NCI-H2081 (cell line): ENCODE measurements at regions not wholly inside any gene's neighbourhood (a gene's known extent, or its start where the extent isn't known, plus 50 kb on each side); places are given as distances from the start of the nearest gene placed in this dataset.
"Not testable (repeated sequence)": the region's sequence is repeated elsewhere in the genome, so short reads cannot be mapped to it uniquely, and the experiment has no call there.

Experiments
- DNase-seq, 2 experiments: peaks; one replicate each; lab custom pipeline; 2025; lab: John Stamatoyannopoulos, UW

DNA sequence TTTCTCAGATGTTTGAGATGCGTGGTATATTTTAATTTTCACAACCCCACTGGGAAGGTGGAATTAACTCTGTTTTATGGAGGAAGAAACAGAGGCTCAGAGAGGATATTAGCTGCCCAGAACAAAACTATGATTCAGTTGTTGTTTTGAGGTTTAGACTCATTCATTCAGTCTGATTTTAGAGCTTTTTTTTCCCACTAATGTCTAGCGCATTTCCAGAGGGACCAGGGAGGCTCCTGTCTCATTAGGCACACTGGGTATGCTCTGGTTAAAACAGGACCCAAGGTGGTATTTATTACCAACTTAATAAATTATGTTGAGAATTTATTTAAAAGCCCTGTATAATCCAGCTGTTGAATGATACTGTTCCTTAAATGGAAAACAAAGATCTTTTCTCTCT is 272.0 kb upstream of the RGMA start:
- no peak for DNase-seq

DNA sequence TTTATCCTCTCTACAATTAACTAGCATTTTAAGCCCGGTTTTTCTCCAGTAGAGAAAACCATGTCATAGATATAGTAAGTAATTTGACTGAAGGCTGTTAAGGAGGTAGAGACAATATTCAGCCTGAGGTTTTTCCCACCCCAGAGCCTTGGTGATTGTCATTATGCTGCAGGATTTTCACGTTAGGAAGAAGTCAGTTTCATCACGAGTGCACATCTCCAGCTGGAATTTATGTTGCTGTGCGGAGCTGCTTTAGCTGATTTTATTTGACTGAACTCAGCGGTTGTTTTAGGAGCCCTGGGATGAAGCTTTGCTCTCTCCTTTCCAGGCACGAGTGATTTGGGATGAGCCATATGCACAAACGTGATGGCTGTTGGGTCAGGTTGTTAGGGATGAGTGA is 271.3 kb upstream of the RGMA start:
- DNase-seq, result no peak

DNA sequence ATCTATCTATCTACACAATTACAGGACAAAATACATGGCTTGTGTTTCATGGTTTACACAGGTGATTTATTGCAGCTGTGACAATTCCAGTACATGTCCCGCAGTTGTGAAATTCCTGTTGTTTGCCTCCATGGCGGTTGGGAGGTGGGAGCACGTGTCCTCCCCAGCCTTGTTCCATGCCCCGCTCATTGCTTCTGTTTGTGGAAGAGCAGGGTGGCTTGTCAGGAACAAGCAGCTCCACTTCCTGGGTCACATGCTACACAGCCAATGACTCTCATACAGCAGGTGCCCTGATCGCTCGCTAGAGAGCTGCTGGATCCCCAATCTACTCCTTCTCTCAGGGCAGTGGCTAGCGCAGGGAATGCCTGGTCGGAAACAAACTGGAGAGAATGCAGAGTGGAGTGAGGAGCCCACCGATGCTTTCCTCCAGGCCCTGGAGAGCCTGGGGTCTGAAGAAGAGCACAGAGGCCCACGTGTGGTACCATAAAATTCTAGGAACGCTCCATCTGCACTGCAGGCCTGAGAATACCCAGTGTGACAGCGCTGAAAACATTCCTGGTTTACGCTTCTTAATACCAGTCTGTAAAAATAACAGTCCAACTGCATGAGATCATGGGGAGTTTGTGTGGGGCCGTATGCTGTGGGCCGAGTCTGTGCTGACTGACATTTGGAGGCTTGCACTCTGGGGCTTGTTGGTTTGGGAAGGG is 270.6 kb upstream of the RGMA start:
- no peak for DNase-seq

DNA sequence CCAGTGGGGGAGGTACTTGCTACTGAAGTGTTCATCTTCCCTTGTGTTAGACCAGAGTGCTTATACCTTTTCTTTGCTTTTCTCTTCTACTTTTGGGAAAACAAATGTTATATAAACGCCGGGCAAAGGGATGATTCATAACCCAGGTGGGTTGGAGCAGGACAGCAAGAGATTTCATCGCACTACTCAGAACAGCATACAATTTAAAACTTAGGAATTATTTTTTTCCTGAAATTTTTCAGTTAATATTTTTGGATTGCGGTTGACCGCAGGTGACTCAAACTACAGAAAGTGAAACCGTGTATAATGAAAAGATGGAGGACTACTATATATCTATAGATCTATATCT is 270.0 kb upstream of the RGMA start:
- DNase-seq, result no peak

DNA sequence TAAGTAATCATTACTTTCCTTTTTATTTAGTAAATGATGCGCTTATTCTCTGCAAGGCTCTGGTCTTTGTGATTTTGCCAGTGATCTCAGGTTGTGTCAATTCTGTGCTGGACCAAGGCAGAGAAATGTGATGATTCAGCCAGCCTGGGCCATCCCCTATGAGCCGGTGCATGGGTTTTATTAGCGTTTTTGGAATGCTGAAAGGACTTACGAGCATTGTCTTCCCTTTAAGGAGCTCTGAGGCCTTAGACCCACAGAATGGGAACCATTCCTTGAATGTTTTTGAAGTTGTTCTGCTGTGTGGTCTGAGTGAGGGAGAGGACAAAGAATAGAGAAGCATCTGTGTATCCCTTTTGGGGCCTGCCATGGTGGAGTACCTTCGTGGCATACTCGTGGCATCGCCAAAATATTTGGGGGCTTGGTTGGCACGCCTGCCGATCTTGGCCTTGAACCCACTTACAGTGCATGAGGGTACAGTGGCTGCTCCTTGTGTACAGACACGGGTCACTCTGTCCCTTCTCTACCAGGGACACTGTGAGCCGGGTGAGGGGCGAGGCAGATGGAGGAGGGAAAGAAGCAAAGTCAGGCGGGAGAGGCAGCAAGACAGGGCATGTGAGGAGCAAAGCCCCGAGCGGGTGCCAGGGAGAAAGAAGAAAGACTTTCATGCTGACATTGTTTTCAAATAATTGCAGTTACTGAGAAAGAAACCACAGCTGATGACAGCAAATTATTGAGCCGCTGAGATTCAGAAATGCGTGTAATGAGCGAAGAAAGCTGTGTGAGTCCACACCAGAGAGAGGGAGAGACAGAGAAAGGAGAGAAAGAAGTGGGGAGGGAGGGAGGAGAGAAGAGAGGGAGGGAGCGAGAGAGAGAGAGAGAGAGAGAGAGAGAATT is 269.4 kb upstream of the RGMA start:
- no peak for DNase-seq

DNA sequence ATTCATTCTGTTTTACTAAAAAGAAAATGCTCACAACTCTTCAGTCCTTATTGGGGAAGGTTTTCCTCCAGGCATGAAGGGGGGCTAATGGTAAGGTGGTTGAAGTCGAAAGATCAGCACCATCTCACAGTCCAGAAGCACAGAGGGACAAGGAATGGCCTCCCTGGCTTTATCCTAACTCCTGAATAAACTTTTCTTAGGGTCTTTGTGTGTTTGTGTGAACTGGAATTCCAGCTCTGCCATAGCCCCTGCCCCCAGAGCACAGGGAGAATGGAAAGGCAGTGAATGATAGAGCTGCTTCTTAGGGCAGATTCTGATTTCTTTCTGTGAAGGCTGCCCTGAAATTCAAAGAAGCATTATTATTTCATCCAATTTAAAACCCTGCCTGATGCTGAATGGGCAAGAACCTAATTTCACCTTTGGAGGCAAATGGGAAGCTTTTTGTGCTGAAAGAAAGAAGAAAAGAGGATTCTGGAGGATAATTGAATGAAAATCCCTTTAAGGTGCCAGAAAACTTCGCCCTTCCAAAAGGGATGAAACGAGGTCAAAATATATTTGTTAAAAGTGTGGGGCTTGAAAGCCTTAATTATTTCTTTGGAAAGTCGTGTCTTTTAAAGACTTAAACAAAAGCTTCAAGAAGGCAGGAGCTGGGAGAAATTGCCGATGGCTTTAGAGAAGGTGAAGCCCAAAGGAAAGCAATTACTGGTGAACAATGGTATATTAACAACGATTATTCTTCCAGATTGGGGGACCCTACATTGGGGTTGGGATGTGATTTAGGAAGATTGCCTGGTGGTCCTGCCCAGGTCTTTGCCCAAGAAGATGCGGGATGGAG is 259.9 kb upstream of the RGMA start:
- DNase-seq, result no peak

DNA sequence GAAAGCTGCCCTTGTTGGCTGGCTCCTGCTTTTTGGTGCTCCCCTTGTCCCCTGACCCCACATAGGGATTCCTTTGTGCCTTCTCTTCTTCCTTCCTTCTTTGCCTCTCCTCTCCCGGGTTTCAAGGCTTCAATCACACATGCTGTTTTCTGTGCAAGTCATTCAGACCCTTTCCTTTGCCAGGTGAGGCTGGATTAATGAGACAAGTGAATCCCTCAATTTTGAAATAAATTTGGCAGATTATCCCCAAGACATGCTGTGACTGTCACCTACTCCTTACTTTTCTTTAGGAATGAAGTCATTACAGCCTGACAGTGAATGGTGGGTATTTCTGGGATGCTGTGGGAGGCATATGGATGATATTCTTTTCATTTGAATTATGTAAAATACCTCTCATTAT is 259.0 kb upstream of the RGMA start:
- no peak for DNase-seq

DNA sequence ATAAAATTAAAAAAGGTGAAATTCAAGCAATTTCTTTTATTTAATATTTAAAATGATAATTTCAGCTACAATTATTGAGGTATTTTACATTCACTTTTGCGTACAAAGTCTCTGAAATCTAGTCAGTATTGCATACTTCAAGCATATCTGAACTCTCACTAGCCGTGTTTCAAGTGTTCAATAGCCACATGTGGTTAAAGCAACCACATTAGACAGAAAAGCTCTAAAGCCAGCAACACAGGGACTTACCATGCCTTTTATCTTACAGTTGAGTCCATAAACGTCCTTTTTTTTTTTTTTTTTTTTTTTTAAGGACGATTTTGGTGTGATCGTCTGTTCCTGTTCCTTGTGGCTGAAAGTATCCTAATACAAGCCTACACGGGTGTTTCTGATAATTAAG is 257.0 kb upstream of the RGMA start:
- DNase-seq, result no peak

DNA sequence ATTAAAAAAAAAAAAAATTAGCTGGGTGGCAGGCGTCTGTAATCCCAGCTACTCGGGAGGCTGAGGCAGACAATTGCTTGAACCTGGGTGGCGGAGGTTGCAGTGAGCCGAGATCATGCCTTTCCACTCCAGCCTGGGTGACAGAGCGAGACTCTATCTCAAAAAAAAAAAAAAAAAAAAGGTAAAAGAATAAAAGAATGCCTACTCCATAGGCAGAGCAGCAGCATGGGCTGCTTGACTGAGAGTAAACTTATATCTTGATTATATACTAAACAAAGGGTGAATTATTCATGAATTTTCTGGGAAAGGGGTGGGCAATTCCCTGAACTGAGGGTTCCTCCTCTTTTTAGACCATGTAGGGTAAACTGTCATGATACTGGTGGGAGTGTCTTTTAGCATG is 254.4 kb upstream of the RGMA start:
- DNase-seq, result not testable (repeated sequence)

DNA sequence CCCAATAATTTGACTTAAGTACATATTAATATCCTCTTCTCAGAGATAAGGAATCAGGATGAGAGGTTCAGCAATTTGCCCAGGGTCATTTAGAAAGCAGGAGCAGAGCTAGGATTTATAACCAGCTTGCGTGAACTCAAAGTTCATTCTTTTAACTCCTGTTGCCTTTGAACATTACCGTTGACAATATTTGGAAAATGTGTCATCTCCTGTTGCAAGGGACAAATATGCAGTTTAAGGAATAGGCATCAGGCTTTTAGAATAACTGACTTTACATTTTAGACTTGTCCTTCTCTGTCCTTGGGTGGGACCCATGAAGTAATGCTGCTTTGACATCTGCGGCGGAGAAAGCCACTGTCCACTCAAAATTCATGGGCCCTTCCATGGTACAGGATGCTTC is 252.2 kb upstream of the RGMA start:
- no peak for DNase-seq

DNA sequence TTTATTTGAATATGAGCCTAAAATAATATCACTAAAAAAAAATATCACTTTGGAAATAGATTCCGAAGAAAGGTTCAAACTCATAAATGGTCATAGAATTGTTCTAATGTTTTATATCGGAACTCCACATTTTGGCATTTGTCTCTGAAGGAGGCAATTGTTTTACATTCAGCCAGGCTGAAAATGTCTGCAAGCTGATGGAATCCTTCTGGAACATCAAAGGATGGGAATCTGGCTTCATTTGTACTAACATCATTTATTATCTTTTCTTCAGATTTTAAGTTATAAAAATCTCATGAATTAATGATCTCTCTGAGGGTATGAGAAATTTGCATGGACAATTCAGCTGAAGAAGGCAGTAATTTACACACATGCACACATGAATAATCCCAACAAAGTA is 251.4 kb upstream of the RGMA start:
- DNase-seq, result no peak

DNA sequence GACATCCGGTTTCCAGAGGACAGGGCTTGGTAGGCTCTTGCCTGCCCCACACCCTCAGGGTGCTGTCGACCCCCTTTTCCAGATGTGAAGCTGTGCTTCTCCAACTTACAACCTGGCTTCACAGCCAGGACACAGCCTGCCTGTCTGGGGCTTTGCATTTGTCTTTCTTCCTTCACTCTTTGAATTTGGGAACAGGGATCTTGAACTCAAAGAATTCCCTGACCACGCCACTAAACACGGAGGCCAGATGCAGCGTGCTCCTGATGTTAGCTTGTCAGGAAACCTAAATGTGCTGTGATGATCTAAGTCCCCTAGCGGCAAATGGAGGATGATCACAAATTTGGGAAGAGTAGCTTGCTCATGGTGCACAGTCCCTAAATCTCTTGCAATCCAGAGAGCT is 244.8 kb upstream of the RGMA start:
- DNase-seq, result no peak

DNA sequence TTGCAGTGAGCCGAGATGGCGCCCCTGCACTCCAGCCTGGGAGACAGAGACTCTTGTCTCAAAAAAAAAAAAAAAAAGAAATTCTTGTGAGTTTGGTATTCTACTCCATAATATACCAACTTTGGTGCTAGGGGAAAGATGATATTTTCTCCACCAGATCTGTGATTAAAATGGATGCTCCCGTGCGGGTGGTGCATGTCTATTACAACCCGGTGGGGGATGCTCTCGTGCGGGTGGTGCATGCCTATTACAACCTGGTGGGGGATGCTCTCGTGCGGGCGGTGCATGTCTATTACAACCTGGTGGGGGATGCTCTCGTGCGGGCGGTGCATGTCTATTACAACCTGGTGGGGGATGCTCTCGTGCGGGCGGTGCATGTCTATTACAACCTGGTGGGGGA is 244.1 kb upstream of the RGMA start:
- not testable (repeated sequence) for DNase-seq

DNA sequence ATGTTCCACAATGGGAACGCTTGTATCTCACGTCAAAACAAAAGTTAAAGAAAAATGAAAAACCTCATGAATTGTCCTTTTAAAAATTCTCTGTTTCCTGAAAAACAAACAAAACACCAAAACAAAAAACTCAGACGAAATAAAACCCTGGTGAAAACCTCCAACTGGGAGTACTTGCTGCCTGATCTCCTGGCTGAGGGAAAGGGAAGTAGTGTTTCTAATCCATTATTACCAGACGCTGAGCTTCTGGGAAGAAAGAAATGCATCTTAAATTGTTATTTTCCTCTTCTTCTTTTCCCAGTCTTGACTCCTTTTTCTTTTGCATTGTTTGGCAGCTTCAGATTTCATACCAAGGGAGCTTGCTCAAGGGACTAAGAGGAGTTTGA is 243.2 kb upstream of the RGMA start:
- no peak for DNase-seq

DNA sequence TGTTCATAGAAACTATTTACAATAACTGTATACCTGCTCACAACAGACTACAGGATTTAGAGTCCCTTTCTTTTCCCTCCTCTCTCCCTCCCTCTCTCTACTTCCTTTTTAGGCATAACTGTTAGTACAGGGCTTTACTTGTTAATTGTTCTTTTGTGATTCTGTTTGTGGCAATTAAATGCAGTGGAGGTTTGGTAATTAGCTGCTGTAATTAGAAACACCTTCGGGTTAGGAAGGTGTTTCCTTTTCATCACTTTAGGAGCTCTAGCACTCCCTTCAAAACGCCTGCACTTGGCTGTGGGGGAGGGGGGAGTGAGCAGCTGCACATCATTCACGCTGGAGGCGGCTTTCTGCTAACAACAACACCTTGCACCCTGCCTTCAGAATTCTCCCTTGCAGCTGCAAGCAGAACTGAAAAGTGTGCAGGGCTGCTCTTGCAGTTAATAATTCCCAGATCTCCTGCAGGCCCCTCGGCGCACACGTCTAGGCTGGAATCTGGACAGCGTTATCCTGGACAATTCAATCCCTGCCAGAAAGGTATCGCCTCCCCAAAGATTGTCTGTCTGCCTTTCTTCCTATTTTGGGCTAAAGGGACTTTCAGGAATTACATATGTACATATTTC is 242.6 kb upstream of the RGMA start:
- DNase-seq, result peak; percentile 27 to 36

DNA sequence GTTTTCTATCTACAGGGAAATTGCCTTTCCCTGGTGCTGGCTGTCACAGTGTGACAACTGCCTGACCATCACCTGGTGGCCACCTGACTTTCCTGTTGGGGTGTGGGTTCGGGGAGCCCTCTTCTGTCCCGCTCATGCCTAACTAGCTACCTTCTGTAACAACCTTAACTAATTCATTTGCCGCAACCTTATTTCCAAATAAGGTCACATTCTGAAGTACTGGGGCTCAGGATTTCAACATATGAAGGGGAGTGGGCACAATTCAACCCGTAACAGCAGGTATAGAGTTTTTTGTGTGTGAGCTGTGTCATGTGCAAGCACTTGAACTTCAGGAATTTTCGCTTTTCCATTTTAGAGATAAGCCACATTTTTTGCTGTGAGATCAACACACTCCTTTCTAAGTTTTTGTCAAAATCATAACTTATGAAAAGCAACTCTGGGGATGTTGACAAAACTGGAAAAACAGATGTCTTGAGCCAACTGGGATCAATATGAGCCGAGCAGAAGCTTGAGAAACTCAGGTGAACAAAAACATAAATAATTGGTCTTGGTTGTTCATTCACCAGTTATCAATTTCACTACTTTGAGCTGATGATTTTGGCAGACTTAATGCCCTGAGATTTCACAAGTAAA is 242.0 kb upstream of the RGMA start:
- no peak for DNase-seq

DNA sequence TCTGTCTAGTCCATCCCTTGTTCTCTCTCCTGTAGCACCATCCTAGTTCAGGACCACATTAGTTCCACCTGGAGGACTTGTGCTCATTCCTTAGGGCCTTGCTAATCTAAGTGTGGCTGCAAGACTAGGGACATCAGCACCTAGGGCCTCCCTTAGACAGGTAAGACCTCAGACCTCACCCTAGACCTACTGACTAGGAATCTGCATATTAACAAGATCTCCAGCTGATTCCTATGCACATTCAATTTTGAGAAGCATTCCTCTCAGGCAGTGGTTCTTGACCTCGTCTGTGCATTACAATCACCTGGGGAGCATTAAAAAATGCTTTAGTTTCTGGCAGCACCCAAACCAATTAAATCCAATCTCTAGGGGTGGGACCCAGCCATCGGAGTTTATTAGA is 238.4 kb upstream of the RGMA start:
- no peak for DNase-seq

DNA sequence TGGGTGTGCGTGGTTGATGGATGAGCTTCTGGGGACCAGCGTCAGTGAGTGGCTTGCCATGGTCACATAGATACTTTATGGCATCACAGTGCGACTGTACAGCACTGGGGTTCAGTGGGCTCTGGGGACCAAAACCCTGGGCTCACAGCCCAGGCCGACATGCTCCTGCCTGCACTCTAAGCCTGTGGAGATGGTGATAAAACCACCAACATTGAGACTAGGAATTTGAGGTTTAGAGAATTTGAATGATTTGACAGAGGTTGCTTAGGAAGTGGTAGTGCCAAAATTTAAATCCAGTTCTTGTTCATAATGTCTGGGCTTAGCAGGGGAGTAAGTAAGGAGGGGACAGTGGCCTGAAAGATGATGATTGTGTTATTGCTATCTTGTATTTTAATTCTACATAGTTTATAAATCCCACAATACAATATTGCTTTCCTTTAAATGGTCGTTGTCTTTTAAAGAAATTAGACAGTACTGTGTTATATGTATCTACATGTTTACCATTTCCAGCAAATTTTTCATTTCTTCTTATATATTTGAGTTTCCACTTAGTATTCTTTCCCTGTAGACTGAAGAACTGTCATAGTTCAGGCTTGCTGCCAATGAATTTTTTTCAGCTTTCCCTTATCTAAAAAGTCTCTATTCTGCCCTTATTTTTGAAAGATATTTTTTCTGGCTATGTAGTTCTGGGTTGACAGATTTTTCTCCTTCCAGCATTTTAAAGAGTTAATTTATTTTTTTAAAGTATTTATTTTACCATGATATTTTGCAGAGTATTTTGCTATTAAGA is 235.4 kb upstream of the RGMA start:
- DNase-seq, result no peak

DNA sequence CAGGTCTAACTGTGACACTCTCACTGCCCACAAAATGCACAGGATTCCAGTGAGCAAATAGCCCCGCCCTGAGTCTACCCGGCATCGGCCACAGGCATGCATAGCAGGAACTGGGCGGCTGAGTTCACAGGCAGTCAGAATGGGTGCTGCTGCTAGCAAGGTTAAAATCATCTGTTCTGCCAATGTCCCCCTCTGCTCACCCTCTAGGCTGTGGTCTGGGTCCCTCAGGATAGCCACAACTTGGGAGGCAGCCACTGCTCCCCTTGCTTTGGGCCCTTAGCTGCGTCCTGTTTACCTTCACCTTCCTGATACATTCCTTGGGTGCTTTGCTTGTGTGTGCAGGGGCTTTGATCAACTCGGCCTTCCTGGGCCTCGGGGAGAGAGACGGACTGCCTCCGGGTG is 232.9 kb upstream of the RGMA start:
- no peak for DNase-seq

DNA sequence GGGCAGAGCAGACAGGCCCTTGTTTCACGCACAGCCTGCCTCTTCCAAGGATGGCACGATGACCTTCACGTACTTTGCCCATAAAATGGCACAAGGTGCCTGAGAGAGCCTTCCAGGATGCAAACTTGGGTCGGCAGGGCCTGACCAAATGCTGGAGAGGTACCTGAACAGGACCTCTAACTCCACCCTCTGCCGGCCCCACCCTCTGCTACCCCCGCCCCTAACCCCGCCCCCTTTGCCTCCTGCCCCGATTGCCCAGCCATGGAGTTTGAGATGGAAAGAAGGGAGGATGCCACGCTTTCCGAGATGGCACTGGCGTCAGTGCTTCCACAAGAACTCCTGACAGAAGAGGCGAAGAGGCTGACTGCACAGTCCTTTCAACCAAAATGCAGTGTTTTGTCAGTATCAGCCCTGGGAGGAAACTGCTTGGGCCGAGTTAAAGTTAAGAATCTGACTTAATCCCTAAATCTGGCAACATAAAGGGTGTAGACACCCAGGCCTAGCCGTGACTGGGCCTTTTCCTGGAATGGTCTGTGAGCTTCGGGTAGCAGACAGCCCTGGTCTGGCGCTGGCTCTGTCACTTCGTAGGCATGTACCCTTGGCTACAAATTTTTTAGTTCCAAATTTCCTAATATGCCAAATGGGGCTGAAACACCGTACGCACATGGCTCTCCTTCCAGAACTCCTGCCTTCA is 230.3 kb upstream of the RGMA start:
- no peak for DNase-seq
